Hematopoietic multipotent progenitor cell (in vitro differentiated cells): ENCODE measurements at regions not wholly inside any gene's neighbourhood (a gene's known extent, or its start where the extent isn't known, plus 50 kb on each side); places are given as distances from the start of the nearest gene placed in this dataset.
A peak's percentile ranks its signal among the peaks of the same experiment; 100 is the strongest.

Experiments
- DNase-seq, 3 donors: peaks; one replicate each; pipeline ENCODE4 v3.0.0-alpha.2; 2011 to 2015; ENCODE audit warnings: low read depth in 2 of 3, low spot score in 2 of 3

DNA sequence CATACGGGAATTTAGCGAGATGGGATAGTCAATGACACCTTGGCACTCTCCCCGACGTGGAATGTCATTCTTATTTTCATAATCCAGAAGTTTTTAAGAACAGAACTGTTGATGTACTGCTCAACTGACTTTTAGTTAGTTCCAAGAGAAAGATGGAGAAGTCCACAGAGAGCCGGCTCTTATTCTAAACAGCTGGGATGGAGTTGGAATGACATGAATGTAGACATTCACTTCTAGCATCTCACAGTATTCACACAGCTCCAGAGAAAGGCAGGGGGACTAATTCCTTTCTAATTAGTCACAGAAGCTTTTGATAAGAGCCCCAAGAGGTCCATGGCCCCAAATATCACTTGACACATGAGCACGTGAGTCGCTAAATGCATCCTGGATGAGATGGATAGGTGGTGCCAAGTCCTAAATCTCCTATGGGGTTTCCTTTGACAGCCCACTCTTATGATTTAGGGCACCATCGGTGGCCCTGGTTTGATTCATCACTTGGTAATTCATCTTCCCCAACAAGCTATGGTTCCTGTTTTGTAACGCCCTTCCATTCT, 420.3 kb upstream of the AUTS2 start:
- no peak for DNase-seq

DNA sequence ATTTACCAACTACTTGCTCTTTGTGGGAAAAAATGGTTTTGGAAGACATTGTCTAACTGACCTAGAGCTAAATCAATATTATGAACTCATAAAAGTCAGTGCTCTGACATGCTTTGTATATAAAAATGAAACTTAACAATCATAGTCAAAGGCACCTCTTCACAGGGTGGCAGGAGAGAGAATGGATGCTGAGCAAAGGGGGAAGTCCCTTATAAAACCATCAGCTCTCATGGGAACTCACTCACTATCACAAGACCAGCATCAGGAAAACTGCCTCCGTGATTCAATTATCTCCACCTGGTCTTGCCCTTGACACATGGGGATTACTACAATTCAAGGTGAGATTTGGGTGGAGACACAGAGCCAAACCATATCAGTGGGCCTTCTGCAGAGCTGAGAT, 417.6 kb upstream of the AUTS2 start:
- no peak for DNase-seq

DNA sequence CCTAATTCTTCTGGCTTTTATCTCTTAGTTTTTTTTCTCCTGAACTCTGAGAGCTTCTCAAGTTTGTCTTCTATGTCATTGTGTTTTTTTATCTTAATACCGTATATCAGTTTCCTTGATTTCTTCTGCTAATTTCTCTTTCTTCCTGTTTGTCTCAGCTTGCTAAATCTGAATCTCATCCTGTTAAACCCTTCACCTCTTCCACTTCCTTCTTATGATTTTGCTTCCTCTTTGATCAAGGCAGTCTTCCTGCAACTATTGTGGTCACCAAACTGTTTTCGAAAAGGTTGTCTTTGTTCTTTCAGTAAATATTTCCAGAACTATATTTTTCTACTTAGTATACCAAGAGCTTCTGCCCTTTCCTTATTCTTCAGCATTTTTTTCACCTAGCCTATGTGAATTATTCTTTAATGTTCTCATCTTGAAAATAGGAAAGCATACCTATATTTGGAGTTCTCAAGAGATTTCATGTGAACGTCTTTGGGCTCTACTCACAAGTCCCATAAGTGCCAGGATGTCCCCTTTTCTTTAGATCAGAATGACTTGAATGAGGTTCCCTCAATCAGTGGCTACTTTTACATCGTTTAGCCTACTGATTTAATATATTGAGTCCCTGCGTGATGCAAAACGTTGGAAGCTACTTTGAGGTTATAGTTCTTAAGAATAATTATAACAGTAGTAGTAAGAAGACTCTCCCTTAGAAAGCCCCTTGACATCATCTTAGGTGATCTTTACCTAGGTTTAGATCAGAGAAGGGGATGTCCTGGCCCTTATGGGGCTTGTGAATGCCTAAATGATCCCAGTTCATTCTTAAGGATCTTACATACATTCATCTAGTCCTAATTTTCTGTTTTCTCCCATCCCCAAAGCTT, 415.4 kb upstream of the AUTS2 start:
- DNase-seq = no peak

DNA sequence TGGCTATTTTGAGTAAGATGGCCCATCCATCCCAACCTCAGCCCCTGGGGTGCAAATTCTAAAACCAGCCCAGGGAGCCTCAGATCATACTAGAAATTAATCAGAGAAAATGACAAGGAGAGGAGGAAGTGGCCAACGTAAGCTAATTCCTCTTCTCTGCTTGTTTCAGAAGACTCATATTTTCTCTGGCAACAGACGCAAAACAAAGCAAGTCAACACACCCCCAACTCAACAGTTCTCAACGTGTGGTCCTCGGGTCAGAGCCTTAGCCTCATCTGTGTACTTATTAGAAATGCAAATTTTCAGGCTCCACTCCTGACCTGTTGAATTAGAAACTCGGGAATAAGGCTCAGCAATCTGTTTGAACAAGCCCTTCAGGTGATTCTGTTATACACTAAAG, 413.9 kb upstream of the AUTS2 start:
- DNase-seq = peak in 2 of 3 donors; percentile 4 to 38

DNA sequence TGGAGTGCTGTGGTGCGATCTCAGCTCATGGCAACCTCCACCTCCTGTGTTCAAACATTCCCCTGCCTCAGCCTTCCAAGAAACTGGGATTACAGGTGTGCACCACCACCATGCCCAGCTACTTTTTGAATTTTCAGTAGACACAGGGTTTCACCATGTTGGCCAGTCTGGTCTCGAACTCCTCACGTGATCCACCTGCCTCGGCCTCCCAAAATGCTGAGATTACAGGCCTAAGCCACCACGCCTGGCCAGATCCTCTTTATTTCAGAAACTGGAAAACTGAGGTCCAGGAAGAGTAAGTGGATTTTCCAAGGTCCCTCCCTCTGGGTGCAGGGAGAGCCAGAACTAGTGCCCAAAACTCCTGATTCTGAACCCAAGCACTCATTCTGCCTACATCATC, 413.1 kb upstream of the AUTS2 start:
- DNase-seq = no peak

DNA sequence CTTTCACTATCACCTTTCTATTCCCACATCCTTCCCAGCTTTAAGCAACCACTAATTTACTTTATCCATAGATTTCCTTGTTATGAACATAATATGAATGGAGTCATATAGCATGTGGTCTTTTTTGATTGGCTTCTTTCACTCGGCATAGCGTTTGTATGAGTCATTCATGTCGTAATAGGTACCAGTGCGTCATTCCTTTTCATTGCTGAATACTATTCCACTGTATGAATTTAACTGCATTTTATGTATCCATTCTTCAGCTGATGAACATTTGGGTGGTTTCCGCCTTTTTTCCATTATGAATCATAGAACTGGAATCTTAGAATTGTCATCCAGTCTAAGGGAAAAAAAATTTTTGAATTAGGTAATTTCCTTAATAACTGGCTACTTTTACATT, 411.3 kb upstream of the AUTS2 start:
- no peak for DNase-seq

DNA sequence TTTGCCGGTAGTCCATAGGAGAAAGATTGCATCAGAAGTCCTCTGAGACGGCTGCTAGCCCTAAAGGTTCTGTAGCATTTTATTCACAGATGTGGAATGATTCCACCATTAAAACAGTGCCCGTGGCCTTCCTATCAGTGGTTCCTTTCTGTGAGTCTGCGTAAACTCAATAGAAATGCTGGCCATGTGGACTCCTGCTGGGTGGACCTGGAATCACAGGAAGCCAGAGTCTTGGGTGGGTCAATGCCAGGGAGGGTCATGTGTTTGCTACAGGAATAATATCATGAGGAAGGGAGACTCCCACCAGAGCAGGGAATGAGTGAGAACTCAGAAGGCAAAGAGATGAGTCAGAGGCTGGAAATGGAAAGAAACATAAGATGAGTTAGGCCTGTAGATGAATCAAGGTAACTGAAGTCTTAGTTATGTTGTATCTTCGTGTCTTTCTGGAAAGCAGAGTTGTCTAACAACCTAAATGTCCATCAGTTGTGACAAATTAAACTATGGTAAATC, 410.4 kb upstream of the AUTS2 start:
- no peak for DNase-seq

DNA sequence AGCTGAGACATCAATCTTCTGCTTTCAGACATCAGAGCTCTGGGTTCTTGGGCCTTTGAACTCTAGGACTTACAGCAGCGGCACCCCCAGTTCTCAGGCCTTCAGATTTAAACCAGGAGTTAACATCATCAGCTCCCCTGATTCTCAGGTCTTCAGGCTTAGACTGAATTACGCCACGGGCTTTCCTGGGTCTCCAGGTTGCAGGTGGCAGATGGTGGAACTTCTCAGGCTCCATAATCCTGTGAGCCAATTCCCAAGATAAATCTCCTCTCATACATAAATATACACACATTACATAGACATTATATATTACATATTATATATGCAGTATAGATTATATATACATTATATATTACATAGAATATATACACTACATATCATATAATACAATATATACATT, 408.9 kb upstream of the AUTS2 start:
- no peak for DNase-seq

DNA sequence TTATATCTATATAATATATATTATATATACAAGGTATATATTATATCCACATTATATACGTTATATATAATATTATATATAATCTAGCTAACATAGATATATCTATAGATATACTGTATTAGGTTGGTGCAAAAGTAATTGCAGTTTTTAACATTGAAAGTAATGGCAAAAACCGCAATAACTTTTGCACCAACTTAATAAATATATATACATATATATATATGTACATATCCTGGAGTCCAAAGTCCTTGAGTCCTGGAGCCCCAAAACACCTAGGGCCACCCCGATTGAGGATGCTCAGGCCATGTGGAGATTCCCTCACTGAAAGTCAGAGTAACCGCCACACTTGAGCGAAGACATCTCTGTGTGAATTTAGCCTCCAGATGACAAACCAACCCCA, 408.2 kb upstream of the AUTS2 start:
- DNase-seq = no peak

DNA sequence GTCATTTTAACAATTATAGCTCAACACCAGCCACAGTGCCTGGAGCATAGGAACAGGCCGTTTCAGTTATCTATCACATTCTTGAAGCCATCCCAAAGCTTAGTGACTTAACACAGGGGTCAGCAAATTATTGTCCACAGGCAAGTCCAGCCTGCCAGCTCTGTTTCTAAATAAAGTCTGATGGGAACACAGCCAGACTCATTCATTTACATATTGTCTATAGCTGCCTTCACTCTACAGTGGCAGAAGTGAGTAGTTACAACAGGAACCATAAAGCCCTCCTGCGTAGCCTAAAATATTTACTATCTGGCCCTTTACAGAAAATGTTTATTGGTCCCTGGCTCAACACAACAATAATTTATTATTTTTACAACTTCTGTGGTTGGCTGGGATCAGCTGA, 407.5 kb upstream of the AUTS2 start:
- DNase-seq = no peak

DNA sequence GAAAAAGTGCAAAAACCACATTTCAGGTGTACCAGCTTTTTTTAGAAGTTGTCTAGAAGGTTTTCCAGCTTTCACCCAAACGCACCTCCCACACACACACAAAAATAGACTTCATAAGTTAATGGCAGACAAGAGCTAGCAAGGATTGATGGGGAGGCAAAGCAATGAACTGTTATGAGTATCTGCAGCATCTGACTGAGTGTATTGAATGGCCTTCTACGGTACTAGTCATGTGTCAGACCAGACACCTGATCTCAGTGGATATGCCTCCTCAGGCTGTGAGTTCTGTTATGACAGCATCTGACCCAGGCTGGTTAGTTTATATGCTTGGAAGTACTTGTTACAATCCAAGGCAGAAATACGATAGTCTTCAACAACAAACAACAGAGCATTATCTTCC, 406.1 kb upstream of the AUTS2 start:
- no peak for DNase-seq

DNA sequence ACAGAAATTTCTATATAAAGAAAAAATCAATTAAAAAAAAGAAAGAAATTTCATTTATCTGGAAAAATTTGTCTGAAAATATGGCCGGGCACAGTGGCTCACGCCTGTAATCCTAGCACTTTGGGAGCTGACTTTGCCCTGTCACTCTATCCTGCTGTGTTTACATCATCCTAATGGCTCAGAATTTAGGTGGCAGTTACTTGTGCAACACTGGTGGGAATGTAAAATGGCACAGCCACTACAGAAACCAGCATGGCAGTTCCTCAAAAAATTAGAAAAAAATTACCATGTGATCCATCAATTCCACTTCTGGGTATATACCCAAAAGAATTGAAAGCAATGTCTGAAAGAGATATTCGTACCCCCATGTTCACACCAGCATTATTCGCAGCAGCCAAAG, 405.2 kb upstream of the AUTS2 start:
- DNase-seq = no peak

DNA sequence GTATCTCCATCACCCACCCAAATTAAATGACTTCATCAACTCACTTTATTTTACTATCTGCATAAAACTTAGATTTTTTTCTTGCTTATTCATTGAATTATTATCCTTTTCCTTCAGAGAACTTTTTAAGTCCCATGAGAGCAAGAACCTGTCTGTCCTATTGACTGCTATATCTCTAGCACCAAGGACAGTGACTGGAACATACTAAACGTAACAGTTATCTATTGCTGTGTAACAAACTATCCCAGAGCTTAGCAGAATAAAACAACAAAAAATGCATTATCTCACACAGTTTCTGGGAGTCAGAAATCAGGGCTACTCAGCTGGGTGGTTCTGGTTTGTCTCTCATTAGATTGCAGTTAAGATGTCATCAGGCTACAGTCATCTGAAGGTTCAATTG, 401.7 kb upstream of the AUTS2 start:
- no peak for DNase-seq

DNA sequence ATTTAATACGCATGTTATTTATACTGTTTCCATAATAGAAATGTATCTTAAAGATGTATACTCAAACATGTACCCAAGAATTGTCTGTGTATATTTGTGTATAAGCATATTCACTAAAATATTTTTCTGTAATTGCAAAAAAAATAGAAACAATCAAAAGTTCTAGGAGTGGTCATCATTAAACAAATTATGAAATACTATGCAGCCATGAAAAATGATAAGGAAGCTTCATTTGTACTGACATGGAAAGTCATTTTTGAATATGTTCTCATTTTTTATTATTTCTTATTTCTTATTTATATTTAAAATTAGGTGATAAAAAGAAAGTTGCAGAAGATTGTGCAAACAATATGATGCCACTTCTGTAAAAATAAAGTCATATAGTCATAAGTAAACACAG, 400.0 kb upstream of the AUTS2 start:
- no peak for DNase-seq

DNA sequence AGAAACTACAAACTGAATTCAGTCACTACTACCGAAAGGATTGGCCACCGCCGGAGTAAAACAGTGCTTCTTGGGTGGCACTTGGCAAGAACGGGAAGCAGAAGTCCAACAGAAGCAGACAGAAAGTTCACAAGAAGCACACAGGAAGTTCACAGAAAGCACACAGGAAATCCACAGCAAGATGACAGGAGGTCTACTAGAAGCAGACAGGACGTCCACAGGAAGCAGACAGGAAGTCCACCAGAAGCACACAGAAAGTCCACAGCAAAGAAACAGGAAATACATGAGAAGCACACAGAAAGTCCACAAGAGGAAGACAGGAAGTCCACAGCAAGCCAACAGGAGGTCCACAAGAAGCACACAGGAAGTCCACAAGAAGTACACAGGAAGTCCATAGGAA, 399.2 kb upstream of the AUTS2 start:
- DNase-seq = no peak

DNA sequence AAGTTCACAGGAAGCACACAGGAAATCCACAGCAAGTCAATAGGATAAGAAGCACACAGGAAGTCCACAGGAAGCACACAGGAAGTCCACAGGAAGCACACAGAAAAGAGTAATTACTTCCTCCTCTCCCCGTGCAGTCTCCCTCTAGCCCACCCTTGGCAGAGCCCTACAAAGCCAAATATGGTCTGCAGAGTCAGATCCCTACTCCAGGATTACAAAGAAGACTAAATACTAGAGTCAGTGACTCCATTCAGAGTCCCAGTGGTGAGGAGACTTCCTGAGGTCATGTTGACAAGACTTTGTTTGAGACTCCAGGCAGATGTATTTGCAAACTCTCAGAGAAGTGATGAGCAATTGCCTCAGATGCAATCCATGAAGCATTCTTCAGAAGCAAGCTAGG, 398.6 kb upstream of the AUTS2 start:
- no peak for DNase-seq

DNA sequence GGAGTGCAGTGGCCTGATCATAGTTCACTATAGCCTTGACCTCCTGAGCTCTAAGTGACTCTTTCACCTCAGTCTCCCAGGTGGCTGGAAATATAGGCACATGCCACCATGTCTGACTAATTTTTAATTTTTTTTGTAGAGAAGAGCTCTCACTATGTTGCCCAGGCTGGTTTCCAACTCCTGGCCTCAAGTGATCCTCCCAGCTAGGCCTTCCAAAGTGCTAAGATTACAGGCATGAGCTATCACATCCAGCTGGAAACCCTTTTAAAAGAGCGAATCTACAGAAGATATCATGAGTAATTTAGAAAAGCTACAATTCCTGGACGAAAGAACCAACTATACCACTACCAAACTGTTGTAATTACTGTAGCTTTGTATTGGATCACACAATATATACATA, 394.4 kb upstream of the AUTS2 start:
- no peak for DNase-seq

DNA sequence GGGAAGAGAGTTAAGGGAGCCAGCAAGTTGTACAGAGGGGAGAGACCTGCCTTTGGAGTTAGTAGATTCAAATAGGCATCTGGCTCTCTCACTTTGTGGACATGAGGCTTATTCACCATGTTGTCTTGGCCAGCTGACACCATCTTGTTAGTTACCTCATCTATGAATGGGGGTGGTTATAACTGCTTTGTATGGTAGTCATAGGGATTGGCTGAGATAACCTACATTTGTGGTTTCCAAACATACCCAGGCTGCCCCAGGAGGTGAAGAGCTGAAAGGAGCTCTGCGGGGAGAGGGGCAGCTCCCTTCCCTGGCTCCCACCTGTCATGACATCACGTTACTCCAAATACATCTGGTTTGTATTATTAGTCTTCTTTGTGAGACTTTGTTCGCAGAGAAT, 393.3 kb upstream of the AUTS2 start:
- DNase-seq = no peak

DNA sequence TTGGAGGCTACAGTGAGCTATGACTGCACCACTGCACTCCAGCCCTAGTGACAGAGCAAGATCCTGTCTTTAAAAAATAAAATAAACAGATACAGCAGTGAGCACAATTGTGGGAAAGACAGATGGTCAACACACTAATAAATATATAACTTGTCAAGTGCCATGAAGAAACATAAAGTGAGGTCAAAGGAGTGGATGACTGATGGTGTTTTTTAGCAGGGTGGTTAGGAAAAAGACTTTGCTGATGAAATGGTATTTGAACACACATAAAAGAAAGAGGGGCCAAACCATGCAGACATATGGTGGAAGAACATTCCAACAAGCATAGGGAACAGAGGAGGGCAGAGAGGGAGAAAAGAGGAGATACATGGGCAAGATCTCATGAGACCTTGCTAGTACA, 392.7 kb upstream of the AUTS2 start:
- DNase-seq = no peak

DNA sequence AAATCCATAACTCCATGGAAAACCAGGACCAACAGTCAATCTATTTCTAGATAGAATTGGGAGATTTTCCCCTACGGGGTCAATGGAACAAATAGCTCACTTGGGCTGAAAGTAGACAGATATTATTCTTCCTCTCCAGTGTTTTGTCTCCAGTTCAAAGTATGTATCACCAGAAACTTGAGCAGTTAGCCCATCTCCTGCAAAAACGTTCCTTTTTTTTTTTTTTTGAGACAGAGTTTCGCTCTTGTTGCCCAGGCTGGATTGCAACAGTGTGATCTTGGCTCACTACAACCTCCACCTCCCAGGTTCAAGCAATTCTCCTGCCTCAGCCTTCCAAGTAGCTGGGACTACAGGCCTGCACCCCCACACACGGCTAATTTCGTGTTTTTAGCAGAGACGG, 390.0 kb upstream of the AUTS2 start:
- DNase-seq = no peak

DNA sequence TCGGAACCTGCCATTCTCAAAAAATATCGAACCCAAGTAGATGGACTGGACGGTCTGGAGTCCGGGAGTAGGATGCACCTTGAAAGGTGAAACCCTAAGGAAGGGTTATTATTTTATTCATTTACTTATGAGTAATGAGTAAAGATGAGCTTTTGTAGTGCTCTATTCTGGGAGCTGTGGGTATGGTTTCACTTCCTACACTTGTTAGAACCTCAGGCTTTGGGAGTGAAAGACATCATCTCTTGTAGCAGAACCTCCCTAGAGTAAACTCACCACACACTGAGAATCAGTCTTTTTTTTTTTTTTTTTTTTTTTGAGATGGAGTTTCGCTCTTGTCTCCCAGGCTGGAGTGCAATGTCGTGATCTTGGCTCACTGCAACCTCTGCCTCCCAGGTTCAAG, 389.4 kb upstream of the AUTS2 start:
- DNase-seq = no peak

DNA sequence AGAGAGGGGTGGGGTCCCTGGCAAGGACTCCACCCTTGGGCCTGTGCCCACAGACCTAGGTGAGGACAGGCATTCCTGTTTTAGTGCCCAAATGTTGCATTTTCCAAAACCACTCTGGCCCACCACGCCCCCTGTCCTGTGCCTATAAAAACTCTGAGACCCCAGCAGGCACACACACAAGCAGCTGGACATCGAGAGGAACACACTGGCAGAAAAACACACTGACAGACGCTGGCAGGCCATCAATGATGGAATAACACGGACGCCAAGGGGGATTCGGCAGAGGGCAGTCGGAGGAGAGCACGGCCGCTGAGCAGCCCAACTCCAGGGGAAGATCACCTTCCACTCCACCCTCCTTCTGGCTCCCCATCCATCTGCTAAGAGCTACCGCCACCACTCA, 386.9 kb upstream of the AUTS2 start:
- DNase-seq = no peak

DNA sequence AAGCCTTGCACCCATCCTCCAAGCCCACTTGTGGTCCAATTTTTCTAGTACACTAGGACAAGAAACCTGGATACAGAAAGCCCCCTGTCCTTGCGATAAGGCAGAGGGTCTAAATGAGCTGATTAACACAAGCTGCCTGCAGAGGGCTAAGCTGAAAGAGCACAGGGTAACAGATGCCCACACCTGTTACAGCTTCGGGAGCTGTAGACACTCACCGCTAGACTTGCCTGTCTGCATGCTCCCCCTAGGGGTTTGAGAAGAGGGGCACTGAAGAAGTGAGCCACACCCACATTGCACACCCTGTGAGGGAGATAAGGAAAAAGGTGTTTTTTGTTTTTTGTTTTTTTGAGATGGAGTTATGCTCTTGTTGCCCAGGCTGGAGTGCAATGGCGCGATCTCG, 386.5 kb upstream of the AUTS2 start:
- peak in 2 of 3 donors; percentile 5 to 29 for DNase-seq
